Adrenal gland (tissue), 9 donors: ENCODE measurements at regions not wholly inside any gene's neighbourhood (a gene's known extent, or its start where the extent isn't known, plus 50 kb on each side); places are given as distances from the start of the nearest gene placed in this dataset.

Source experiments
- DNase-seq, 7 donors: peaks; one replicate each; pipeline ENCODE4 v3.0.0-alpha.2; 2019 to 2020
- H3K27ac ChIP-seq, 5 donors: fragments of 200-600 bp; sonication (generic) in 4 of 5; 1 replicate in 3 of 5; 2 replicates in 2 of 5; pipeline versions ENCODE4 v1.5.1 to v1.8.0; 2016 to 2020; ENCODE audit warnings: mild to moderate bottlenecking in 1 of 5
- H3K27me3 ChIP-seq: fragments of 200-600 bp; 2 replicates; pipeline ENCODE4 v1.8.0; 2021
- H3K36me3 ChIP-seq, 2 donors: fragments of 200-600 bp; replicated peaks in 1 of 2; 1 replicate in 1 of 2; 2 replicates in 1 of 2; pipeline versions ENCODE4 v1.5.1 to v1.8.0; 2018 to 2022
- H3K4me1 ChIP-seq, 2 donors: fragments of 200-600 bp; replicated peaks in 1 of 2; 1 replicate in 1 of 2; 2 replicates in 1 of 2; pipeline versions ENCODE4 v1.5.1 to v1.8.0; 2018 to 2021
- H3K4me3 ChIP-seq, 4 donors: fragments of 200-600 bp; sonication (generic) in 3 of 4; one replicate each; pipeline ENCODE4 v1.5.1; 2016 to 2018
- H3K9me3 ChIP-seq, 3 donors: fragments of 200-600 bp; sonication (generic) in 1 of 3; replicated peaks in 1 of 3; 1 replicate in 2 of 3; 2 replicates in 1 of 3; pipeline versions ENCODE4 v1.5.1 to v1.8.0; 2016 to 2021
- POLR2A ChIP-seq, 2 donors: fragments of 450-650 bp; IDR thresholded peaks; one replicate each; pipeline ENCODE4 v1.6.1; 2017; ENCODE audit warnings: antibody characterized with exemption in 2 of 2, mild to moderate bottlenecking in 2 of 2, moderate library complexity in 1 of 2
- WGBS, 4 donors: extraction: QIAGEN DNeasy Blood & Tissue Kit in 2 of 4; methylation state at CpG; one replicate each; pipeline versions ENCODE4 v1.1.5 to v1.1.7; 2013 to 2017; 5-methylcytosine and 5-hydroxymethylcytosine counted together
- intact Hi-C, 2 donors: fragments of 100-400 bp; cut with DNase I; formaldehyde crosslinking; loops; one replicate each; pipeline versions ENCODE4 v1.14.1 to v1.15.0; 2022 to 2023
- TF ChIP-seq, protein P1 (sequence below), 6 experiments: fragments of 450-650 bp in 4 of 6; fragments of 200-600 bp in 2 of 6; sonication (generic) in 1 of 6; IDR thresholded peaks; 1 replicate in 5 of 6; 2 replicates in 1 of 6; pipeline versions ENCODE4 v1.5.1 to v1.8.0; 2016 to 2021; ENCODE audit warnings: antibody characterized with exemption in 6 of 6, mild to moderate bottlenecking in 2 of 6, moderate library complexity in 1 of 6
- donor health status: healthy with polysubstance abuse.
- donor health status: Bipolar disorder and iron deficiency.
- donor health status: DM: yes; HTN: yes; CAD: no.
- donor health status: DM: no; HTN: no; CAD: no.
- donor health status: DM: no; HTN: no; CAD: no.

DNA sequence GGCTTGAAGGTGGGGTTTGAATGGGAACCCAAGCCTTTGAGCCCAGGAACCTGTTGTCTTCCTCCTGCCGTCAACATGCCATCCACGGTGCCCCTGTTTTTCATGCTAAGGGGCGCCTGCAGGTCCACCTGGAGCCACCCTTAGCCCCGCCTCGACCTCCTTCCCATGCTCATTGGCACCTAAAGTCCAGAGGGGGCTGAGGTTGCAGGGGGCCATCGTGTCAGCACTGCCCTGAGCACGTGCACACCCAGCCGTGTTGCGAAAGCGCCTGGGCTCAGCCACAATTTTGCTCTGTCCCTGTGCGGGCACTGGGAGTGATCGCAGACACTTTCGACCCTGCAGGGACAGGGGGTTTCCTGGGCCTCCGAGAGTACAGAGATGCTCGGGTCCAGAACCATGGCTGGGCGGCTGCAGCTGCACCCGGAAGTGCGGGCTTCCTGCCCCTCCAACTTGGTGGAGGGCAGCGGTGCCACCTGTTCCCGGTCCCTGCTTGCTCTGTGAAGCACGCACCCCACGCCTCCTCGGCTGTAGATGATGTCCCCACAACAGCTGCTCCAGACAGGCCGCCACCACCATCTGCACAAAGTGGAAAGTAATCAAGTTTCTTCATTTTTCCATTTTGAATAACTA is 454.7 kb downstream of the CDH8 start:
- TF ChIP-seq, protein P1, sequence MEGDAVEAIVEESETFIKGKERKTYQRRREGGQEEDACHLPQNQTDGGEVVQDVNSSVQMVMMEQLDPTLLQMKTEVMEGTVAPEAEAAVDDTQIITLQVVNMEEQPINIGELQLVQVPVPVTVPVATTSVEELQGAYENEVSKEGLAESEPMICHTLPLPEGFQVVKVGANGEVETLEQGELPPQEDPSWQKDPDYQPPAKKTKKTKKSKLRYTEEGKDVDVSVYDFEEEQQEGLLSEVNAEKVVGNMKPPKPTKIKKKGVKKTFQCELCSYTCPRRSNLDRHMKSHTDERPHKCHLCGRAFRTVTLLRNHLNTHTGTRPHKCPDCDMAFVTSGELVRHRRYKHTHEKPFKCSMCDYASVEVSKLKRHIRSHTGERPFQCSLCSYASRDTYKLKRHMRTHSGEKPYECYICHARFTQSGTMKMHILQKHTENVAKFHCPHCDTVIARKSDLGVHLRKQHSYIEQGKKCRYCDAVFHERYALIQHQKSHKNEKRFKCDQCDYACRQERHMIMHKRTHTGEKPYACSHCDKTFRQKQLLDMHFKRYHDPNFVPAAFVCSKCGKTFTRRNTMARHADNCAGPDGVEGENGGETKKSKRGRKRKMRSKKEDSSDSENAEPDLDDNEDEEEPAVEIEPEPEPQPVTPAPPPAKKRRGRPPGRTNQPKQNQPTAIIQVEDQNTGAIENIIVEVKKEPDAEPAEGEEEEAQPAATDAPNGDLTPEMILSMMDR (IDR thresholded peaks at IDR 0.05), result no peak
- TF ChIP-seq POLR2A (IDR thresholded peaks at IDR 0.05), result no peak

DNA sequence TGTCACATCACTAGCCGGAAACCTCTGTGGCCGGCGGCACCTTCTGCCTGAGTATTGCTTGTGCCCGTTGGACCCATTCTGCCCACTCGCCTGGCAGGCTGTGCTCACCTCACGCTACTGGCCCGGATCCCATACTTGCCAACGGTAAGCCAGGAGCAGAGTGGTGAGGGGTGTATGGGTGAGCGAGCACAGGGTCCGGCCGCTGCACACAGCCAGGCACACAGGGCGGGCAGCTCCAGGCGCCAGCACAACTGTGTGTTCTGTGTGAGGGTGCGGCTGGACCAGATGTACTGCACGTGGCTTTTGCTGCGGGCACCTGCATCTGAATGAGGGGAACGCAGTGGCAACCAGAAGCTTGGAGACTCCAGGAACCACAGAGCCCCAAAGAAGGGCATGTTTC is 455.7 kb downstream of the CDH8 start:
- WGBS, 4 donors, result 91 to 95% (median 95%) methylated on average over 11 to 17 of the region's 17 CpGs
- intact Hi-C loops, result no loop called here
- H3K4me1 ChIP-seq, result no peaks in the 10 kb centered on the region
- no peaks in the 10 kb centered on the region for H3K36me3 ChIP-seq
- H3K9me3 ChIP-seq, result no peaks in the 10 kb centered on the region
- TF ChIP-seq, protein P1 (IDR thresholded peaks at IDR 0.05), result no peak
- no peak for TF ChIP-seq POLR2A (IDR thresholded peaks at IDR 0.05)
- H3K27me3 ChIP-seq, result no peaks in the 10 kb centered on the region
- DNase-seq, result no peak
- no peak overlapping the region for H3K4me3 ChIP-seq
- no peak overlapping the region for H3K27ac ChIP-seq

More for the DNA sequence above, 454.7 kb downstream of the CDH8 start:
- H3K36me3 ChIP-seq, result no peaks in the 10 kb centered on the region
- H3K4me3 ChIP-seq, result no peak overlapping the region
- H3K9me3 ChIP-seq, result no peaks in the 10 kb centered on the region
- H3K27ac ChIP-seq, result no peak overlapping the region
- H3K27me3 ChIP-seq, result no peaks in the 10 kb centered on the region
- 86 to 94% (median 89%) methylated on average over 12 to 24 of the region's 24 CpGs for WGBS, 4 donors
- intact Hi-C loops, result no loop called here
- no peaks in the 10 kb centered on the region for H3K4me1 ChIP-seq
- DNase-seq, result no peak

DNA sequence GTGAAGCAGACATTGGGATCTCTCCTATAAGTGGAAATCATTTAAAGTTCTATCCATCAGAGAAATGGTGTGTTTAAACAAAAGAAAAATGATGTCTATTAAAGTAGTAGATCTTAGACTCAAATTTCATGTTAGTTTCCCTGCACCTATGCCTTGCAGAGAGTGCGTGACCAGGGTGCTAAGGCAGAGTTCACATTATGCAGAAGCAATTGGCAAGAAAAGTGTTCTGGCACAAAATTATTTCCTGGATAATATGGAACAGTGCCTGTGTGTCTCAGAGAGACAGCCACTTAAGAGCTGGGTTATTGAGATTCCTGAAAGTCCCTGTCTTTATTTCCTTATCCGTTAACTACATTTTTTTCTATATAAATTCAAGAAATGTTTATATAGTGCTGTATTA is 457.0 kb downstream of the CDH8 start:
- DNase-seq, result no peak
- no peak overlapping the region for H3K27ac ChIP-seq
- no peak overlapping the region for H3K4me3 ChIP-seq
- H3K4me1 ChIP-seq, result no peaks in the 10 kb centered on the region
- 57 to 84% (median 81%) methylated on average over 2 of the region's 2 CpGs for WGBS, 4 donors
- H3K36me3 ChIP-seq, result no peaks in the 10 kb centered on the region
- H3K9me3 ChIP-seq, result no peaks in the 10 kb centered on the region
- intact Hi-C loops, result no loop called here
- no peak for TF ChIP-seq POLR2A (IDR thresholded peaks at IDR 0.05)
- TF ChIP-seq, protein P1 (IDR thresholded peaks at IDR 0.05), result no peak
- no peaks in the 10 kb centered on the region for H3K27me3 ChIP-seq

DNA sequence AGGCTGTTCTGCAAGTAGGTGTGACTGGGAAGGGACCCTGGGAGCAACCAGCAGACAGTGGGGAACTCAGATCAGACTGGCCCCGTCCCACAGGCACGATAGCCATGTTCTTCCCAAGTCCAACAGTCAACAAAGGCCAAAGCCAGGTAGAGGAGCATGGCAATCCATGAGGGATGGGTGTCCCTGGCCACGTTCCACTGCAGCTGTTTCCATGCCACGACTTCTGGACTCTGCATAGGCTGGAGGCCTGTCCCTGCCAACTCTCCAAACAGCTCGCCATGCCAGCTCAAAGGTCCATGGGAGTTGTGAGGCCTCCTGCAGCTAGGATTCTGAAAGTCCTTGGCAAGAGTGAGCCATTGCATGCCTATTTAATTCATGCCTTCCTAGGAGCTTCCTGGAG is 459.8 kb downstream of the CDH8 start:
- WGBS, 4 donors, result 71 to 85% (median 77%) methylated on average over 4 to 5 of the region's 5 CpGs
- no peak overlapping the region for H3K27ac ChIP-seq
- intact Hi-C loops, result no loop called here
- DNase-seq, result no peak
- no peaks in the 10 kb centered on the region for H3K9me3 ChIP-seq
- H3K27me3 ChIP-seq, result no peaks in the 10 kb centered on the region
- H3K4me1 ChIP-seq, result no peaks in the 10 kb centered on the region
- H3K4me3 ChIP-seq, result no peak overlapping the region
- no peaks in the 10 kb centered on the region for H3K36me3 ChIP-seq
- TF ChIP-seq, protein P1 (IDR thresholded peaks at IDR 0.05), result no peak
- TF ChIP-seq POLR2A (IDR thresholded peaks at IDR 0.05), result no peak
